DMS53 (cell line): ENCODE measurements at regions not wholly inside any gene's neighbourhood (a gene's known extent, or its start where the extent isn't known, plus 50 kb on each side); places are given as distances from the start of the nearest gene placed in this dataset.
A peak's percentile ranks its signal among the peaks of the same experiment; 100 is the strongest.

Experiments
- DNase-seq: peaks from one replicate; lab custom pipeline; 2025; lab: John Stamatoyannopoulos, UW

GRCh38 chr2:12203528-12203927, 457.1 kb downstream of the LPIN1 start:
- no peak for DNase-seq

DNA sequence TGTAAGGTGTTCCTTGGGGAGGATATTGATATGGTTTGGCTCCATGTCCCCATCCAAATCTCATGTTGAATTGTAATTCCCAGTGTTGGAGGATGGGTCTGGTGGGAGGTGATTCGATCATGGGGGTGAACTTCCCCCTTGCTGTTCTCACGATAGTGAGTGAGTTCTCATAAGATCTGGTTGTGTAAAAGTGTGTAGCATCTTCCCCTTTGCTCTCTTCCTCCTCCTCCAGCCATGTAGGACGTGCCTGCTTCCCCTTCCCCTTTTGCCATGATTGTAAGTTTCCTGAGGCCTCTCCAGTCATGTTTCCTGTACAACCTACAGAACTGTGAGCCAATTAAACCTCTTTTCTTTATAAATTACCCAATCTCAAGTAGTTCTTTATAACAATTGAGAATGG, 458.7 kb downstream of the LPIN1 start:
- no peak for DNase-seq

GRCh38 chr2:12207491-12207890, 461.1 kb downstream of the LPIN1 start:
- DNase-seq, result no peak

DNA sequence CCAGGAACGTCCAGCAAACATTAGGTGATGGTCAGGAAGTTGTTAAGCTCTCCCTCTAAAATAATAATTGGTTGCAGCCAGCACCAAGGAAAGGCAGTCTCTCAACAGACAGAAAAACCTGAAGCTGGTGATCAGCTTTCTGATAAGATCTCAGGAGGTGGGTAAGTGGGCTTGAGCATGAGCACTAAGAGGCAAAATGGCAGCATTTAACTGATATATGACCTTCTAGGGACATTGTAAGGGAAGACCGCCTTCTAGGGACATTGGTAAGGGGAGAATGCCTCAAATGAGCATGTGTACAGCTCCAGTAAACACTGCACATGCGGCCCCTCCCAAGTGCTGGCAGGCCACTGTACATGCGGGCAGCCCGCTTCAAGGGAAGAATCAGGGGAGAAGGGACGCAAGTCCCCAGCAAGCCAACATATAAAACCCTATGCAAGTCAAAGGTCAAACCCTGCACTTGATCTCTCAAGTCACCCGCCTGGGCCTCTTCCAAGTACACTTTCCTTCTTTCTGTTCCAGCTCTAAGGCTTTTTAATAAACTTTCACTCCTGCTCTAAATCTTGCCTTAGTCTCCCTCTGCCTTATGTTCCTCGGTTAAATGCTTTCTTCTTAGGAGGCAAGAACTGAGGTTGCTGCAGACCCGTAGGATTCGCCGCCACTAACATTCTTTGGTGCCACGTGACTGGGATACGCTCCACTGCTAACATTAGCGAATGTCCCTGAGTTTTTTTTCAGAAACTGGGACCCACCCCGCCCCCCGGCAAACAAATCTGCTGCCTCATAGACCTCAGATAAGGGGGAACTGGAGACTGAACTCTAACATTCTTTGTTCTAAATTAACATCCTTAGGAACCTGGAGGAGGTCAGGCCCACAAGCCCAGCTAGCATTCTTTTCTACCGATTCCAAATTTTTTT, 463.8 kb downstream of the LPIN1 start:
- DNase-seq, result no peak

DNA sequence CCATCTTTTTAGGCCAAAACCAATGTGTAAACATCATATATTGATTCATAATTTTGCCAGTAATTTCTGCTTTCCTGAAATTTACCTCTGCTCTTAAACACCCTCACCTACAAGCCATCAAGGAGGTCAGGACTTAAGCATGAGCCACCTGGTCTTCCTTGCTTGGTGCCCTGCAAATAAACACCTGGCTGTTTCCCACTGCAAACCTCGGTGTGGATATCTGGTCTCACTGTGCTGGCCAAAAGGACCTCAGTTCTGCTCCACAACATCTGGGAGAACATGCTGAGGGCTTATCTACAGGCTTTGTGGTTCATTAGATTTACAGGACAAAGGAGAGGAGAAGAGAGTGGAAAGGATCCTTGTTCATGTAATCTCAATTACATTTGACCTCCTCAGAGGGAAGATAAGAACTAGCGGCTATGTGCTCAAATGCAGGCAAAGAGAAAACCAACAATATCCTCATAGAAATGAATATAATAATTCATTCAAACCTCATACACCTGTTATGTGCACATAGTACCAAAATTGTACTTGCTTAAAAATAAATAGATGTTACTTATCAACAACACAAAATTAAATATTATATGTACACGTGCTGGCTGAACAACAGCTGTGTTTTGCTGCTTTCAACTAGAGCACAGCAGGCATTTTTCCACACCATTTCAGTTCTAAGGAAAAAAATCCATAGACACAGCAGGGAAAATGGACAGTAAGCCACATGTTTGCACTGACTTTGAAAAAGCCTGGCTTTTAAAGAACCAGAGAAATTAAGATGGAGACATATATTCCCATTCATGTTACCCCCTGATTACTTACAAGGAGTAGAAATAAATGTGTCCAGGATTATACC, 465.1 kb downstream of the LPIN1 start:
- DNase-seq, result no peak

DNA sequence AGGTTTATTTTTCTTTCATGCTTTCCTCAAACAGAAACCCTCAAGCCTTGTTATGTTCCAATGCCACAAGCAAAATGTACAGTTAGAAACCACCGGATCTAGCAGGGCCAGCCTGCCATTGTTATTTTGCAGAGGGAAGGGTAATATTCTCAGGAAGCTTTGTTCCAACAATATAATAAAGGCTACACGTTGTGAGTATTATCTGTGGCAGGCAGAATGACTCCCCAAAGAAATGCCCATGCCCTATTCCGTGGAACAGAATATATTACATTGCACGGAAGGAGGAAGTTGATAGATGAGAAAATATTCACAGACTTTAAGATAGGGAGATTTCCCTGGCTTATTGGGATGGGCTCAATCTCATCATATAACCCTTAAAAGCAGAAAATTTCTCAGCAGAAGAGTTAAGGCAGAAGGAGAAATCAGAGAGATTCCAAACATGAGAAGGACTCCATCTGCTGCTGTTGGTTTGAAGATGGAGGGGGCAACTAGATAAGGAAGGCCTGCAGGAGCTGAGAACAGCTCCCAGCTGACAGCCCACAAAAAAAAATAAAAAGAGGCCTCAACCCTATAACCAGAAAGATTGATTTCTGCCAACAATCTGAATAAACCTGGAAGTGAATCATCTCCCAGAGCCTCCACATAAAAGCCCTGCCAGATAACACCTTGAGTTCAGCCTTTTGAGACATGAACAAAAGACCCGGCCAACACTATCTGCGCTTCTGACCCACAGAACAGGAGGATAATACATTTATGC, 466.6 kb downstream of the LPIN1 start:
- DNase-seq, result no peak

GRCh38 chr2:12217175-12217574, 470.7 kb downstream of the LPIN1 start:
- DNase-seq, result no peak

- no peak for DNase-seq
These were observed 473.3 kb downstream of the LPIN1 start for GRCh38 chr2:12219761-12220160.

GRCh38 chr2:12221584-12221983, 475.2 kb downstream of the LPIN1 start:
- no peak for DNase-seq

- no peak for DNase-seq
These were observed 476.1 kb downstream of the LPIN1 start for GRCh38 chr2:12222554-12222953.

- DNase-seq, result peak; percentile 12
These were observed 477.3 kb downstream of the LPIN1 start for GRCh38 chr2:12223732-12224131.

DNA sequence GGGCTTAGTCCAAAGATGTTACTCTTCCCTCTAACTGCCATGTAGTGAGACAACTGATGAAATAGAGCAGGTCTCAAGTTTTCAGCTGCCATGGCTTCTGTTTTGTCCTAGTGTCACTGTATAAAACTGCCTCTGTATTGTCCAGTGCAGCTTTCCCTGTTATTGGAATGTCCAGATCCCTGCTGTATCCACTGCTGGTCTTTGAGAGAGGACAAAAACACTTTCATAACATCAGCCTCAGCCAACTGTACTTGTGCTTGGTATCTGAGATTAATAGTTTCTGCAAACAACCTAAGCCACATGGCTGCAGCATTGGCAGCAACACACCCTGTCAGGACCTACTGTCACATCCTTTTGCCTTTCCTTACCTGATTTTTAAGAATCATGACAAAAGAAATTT, 480.2 kb downstream of the LPIN1 start:
- DNase-seq, result no peak

- DNase-seq, result no peak
These were observed 481.6 kb downstream of the LPIN1 start for GRCh38 chr2:12227941-12228608.

DNA sequence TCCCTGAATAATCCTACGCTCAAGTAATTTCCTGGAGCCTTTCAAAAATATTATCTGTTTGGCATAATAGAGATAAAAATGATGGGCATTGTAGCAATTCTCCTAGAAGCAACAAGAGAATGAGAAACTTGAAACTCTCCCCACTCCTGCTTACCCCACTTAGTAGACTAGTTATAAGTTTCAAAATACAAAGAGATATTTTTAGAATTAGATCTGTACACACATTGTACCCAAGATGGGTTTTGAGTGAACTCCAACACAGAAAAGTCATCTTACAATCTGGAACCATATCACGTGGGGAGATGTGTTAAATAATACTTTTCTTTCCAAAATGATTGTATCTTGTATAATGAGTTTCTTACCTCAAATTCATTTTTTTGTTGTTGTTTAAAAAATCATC, 484.9 kb downstream of the LPIN1 start:
- DNase-seq, result no peak

GRCh38 chr2:12232876-12233275, 483.9 kb upstream of the TRIB2 start:
- DNase-seq, result no peak

DNA sequence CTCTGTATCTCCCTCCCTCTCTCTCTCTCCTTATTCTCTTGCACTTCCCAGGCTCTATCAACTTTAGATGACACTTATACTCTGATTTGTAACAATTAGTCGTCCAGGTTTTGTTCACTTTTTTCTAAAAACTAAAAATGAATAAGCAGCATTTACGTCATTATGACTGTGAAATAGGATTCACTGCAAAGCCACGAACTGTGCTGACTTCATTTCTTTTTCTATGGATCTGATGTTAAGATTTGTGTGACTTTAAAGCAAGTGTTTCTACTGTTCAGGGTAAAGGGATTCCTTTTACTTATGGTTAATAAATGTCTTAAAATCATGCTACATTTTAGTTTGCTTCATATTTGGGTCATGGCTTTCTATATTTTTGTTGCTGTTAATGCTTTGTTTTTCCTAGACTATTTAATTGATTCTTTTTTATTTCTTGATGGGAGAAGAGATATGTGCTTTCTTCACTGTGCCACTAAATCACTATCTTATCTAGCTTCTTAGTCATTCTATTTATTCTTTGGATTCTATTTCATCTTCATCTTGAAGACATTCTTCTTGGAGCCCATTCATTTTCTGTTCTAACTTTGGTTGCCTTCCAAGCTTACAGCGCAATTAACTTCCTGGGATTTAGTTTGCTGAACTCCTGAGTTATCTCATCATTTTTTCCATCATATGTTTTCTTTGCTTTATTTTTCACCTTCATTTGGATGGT, 480.4 kb upstream of the TRIB2 start:
- DNase-seq, result no peak

GRCh38 chr2:12240206-12240605, 476.5 kb upstream of the TRIB2 start:
- no peak for DNase-seq

GRCh38 chr2:12243381-12243780, 473.4 kb upstream of the TRIB2 start:
- DNase-seq, result no peak

GRCh38 chr2:12244070-12244469, 472.7 kb upstream of the TRIB2 start:
- no peak for DNase-seq

DNA sequence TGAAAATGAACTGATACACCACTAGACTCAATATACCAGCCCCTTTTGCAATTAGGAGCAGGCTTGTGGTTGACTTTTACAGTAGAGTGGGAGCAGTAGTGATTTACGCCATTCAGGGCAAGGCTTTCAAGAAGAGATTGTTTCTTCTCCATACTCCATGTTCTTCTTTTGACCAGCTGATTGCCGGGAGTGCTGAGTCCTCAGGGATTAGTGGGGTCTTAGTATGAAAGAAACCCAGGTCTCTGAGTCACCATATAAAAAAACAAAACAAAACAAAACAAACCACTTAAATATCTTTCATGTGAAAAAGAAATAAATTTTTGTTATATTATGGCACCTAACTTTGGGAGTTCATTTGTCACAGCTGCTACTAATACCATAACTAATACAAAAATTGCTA, 465.6 kb upstream of the TRIB2 start:
- DNase-seq, result no peak

DNA sequence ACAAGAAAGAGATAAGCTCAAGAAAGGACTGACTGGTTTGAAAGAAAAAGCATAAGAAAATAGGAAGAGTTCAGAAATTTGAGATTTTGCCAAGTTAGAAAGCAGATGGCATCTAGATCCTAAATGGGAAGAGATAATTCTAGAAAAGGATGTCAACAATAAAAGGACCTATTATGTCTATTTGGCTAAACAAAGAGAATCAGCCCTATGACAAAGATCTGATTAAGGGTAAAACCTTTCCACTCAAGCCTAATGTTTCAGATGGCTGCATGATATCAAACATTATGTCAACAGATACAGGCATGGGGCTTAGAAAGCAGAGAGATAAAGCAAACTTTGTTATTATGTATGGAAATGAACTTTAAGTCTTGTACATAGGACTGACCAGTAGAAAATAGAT, 465.0 kb upstream of the TRIB2 start:
- no peak for DNase-seq
